Stomach (tissue), 8 donors: ENCODE measurements at regions not wholly inside any gene's neighbourhood (a gene's known extent, or its start where the extent isn't known, plus 50 kb on each side); places are given as distances from the start of the nearest gene placed in this dataset.

Experiments used
- DNase-seq, 2 donors: peaks; one replicate each; pipeline versions ENCODE4 v3.0.0 to v3.0.0-alpha.2; 2013 to 2019
- H3K27ac ChIP-seq, 5 donors: fragments of 200-600 bp in 4 of 5; sonication (generic) in 4 of 5; one replicate each; pipeline ENCODE4 v1.5.1; 2013 to 2019; ENCODE audit warnings: mild to moderate bottlenecking in 1 of 5, moderate library complexity in 1 of 5
- H3K27me3 ChIP-seq, 3 donors: fragments of 200-600 bp; sonication (generic); one replicate each; pipeline ENCODE4 v1.5.1; 2017 to 2019; ENCODE audit warnings: mixed run types in 1 of 3
- H3K36me3 ChIP-seq, 4 donors: fragments of 200-600 bp; sonication (generic); 1 replicate in 3 of 4; 2 replicates in 1 of 4; pipeline ENCODE4 v1.5.1; 2016 to 2019
- H3K4me1 ChIP-seq, 4 donors: fragments of 200-600 bp; sonication (generic); one replicate each; pipeline ENCODE4 v1.5.1; 2016 to 2019
- H3K4me3 ChIP-seq, 4 donors: fragments of 200-600 bp; sonication (generic) in 3 of 4; one replicate each; pipeline ENCODE4 v1.5.1; 2016 to 2019; ENCODE audit warnings: mild to moderate bottlenecking in 1 of 4
- H3K9me3 ChIP-seq, 4 donors: fragments of 200-600 bp; sonication (generic); one replicate each; pipeline ENCODE4 v1.5.1; 2016 to 2019
- EP300 ChIP-seq: sonication (generic); formaldehyde crosslinking; IDR thresholded peaks from one replicate; pipeline ENCODE4 v1.6.1; 2017; ENCODE audit warnings: antibody characterized with exemption
- POLR2A ChIP-seq, 4 donors: fragments of 450-650 bp; IDR thresholded peaks; one replicate each; pipeline ENCODE4 v1.6.1; 2016; ENCODE audit warnings: antibody characterized with exemption in 4 of 4, control low read depth in 2 of 4, mild to moderate bottlenecking in 1 of 4, moderate library complexity in 1 of 4
- POLR2AphosphoS5 ChIP-seq, 3 donors: sonication (generic); formaldehyde crosslinking; IDR thresholded peaks; one replicate each; pipeline ENCODE4 v1.6.1; 2016; ENCODE audit warnings: antibody characterized with exemption in 3 of 3
- WGBS, 5 donors: extraction: QIAGEN DNeasy Blood & Tissue Kit in 3 of 5; methylation state at CpG; one replicate each; pipeline versions ENCODE4 v1.1.5 to v1.1.7; 2013 to 2018; 5-methylcytosine and 5-hydroxymethylcytosine counted together
- intact Hi-C: fragments of 100-400 bp; cut with DNase I; formaldehyde crosslinking; loops from one replicate; pipeline ENCODE4 v1.15.1; 2023; ENCODE audit warnings: low total_unique reads
- TF ChIP-seq, protein P1 (sequence below), 7 experiments: fragments of 450-650 bp in 4 of 7; fragments of 200-600 bp in 3 of 7; sonication (generic) in 3 of 7; IDR thresholded peaks; one replicate each; pipeline ENCODE4 v1.5.1; 2016 to 2019; ENCODE audit warnings: antibody characterized with exemption in 7 of 7, control low read depth in 2 of 7, mild to moderate bottlenecking in 1 of 7
- donor health status: healthy with polysubstance abuse.
- donor health status: Bipolar disorder and iron deficiency.
- donor health status: healthy.

DNA sequence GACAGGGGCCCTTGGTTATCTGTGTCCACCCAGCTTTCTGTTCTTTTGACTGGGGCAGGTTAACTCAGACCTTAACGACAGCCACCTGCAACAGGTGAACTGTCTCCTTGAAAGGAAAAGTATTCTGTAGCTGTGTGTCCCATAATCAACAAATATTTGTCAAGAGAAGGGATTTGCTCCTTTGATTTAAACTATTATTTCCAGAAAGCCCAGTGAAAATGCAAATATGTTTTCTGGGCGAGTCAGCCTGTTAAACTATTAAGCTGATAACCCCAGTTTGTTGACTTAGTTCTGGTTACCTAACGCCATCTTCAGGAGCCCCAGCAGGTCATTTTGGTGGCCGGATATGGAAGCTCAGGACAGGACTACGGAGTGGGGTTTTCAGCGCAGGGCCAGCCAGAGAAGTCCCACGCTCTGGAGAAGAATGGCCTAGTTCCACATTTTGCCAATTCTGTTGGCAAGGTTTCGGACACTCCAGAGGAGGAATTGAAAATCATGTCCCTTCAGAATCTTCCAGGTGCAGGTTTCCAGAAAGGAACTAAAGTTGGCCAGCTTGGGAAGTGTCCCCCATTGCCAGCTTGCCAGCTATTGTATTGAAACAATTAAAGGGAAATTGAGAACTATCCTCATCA lies 54.5 kb downstream of the ADRA2A start:
- Histone ChIP-seq H3K9me3 (no peaks in the 10 kb centered on the region), H3K36me3 (no peaks in the 10 kb centered on the region), H3K27me3 (no peaks in the 10 kb centered on the region), H3K4me1 (peaks cover 4 to 25% (median 14%) of the 10 kb centered on the region in 4 donors), H3K4me3 (no peak overlapping the region), H3K27ac (peak overlapping the region in 4 of 5 donors; percentile 18 to 49 (median 28))
- intact Hi-C loops, result no loop called here
- DNase-seq, result peak in 1 of 2 donors; percentile 60
- peak in 1 of 3 donors; percentile 35 for TF ChIP-seq POLR2AphosphoS5 (IDR thresholded peaks at IDR 0.05)
- TF ChIP-seq, protein P1, sequence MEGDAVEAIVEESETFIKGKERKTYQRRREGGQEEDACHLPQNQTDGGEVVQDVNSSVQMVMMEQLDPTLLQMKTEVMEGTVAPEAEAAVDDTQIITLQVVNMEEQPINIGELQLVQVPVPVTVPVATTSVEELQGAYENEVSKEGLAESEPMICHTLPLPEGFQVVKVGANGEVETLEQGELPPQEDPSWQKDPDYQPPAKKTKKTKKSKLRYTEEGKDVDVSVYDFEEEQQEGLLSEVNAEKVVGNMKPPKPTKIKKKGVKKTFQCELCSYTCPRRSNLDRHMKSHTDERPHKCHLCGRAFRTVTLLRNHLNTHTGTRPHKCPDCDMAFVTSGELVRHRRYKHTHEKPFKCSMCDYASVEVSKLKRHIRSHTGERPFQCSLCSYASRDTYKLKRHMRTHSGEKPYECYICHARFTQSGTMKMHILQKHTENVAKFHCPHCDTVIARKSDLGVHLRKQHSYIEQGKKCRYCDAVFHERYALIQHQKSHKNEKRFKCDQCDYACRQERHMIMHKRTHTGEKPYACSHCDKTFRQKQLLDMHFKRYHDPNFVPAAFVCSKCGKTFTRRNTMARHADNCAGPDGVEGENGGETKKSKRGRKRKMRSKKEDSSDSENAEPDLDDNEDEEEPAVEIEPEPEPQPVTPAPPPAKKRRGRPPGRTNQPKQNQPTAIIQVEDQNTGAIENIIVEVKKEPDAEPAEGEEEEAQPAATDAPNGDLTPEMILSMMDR (IDR thresholded peaks at IDR 0.05), result peak in 1 of 7 experiments; percentile 4
- TF ChIP-seq POLR2A (IDR thresholded peaks at IDR 0.05), result no peak
- 27 to 50% (median 39%) methylated on average over 8 of the region's 8 CpGs for WGBS, 5 donors

DNA sequence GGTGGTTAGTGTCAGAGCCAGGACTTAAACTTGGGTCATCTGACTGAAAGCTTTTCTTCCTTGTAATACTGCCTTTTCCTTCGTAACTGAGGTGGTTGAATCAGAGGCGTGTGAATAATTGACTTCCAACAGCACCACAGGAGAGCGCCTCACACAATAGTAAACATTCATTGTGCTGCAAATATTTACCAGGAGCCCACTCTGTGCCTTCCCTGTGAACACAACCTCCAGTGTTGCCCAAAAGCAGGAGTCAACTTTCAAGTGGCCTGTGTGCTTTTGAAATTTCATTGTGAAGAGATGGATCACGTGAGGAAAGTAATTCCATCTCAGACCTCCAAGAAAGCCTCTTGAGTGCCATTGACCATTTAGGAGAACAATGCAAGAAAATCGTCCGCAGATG lies 60.2 kb downstream of the ADRA2A start:
- no peak for DNase-seq
- TF ChIP-seq POLR2A (IDR thresholded peaks at IDR 0.05) (no peak), POLR2AphosphoS5 (IDR thresholded peaks at IDR 0.05) (no peak), EP300 (no peak)
- TF ChIP-seq, protein P1 (IDR thresholded peaks at IDR 0.05), result no peak

DNA sequence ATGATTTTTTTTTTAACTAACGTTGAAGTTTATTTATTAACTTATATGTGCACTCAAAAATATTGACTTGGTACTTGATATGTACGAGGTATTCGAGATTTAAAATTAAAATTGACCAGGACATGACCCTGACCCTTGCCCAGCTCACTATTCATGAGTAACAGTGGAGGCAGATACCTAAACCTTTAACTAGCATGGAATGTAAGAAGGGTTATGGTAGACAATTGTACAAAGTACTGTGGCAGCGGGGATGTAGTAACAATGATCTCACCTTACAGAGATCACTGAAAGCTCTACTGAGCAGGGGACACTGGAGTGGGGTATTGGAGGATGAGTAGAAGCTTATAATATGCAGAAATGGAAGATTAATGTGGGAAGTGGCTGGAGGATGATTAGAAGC lies 60.8 kb downstream of the ADRA2A start:
- intact Hi-C loops, result no loop called here
- WGBS, 5 donors, result 27 to 43% (median 33%) methylated on average over 4 of the region's 4 CpGs
- H3K27ac ChIP-seq, result no peak overlapping the region

More for the DNA sequence above, 60.2 kb downstream of the ADRA2A start:
- Histone ChIP-seq H3K27ac (no peak overlapping the region), H3K4me1 (peaks cover 0 to 16% (median 0%) of the 10 kb centered on the region in 4 donors), H3K4me3 (no peak overlapping the region), H3K27me3 (peaks cover 0 to 11% (median 0%) of the 10 kb centered on the region in 3 donors), H3K9me3 (no peaks in the 10 kb centered on the region), H3K36me3 (no peaks in the 10 kb centered on the region)
- intact Hi-C loops, result no loop called here
- 40 to 60% (median 44%) methylated on average over 6 of the region's 6 CpGs for WGBS, 5 donors

DNA sequence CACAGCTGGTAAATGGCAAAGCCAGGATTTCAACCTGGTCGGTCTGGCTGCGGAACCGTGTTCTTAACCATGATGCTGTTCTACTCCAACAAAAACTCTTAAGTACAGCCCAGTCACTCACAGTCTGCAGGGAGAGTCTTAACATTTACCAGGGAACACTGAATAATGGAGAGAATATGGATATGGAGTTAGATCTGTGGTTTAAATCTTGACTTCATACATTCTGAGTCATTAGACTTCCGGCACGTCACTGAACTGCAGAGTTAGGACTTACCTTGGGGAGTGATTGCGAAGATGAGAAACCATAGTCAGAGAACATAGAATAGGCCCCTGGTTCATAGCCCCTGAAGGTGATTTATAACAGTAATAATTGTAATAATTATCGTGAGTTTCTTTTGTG lies 61.7 kb downstream of the ADRA2A start:
- Histone ChIP-seq H3K4me3 (no peak overlapping the region), H3K4me1 (peaks cover 0 to 16% (median 0%) of the 10 kb centered on the region in 4 donors), H3K9me3 (no peaks in the 10 kb centered on the region), H3K27me3 (peaks cover 0 to 14% (median 0%) of the 10 kb centered on the region in 3 donors), H3K27ac (no peak overlapping the region), H3K36me3 (no peaks in the 10 kb centered on the region)
- no peak for TF ChIP-seq EP300
- TF ChIP-seq, protein P1 (IDR thresholded peaks at IDR 0.05), result no peak
- no peak for TF ChIP-seq POLR2A (IDR thresholded peaks at IDR 0.05)
- no peak for TF ChIP-seq POLR2AphosphoS5 (IDR thresholded peaks at IDR 0.05)
- intact Hi-C loops, result no loop called here
- 92 to 98% (median 94%) methylated on average over 7 of the region's 7 CpGs for WGBS, 5 donors
- DNase-seq, result no peak

More for the DNA sequence above, 60.8 kb downstream of the ADRA2A start:
- peaks cover 0 to 14% (median 0%) of the 10 kb centered on the region in 3 donors for H3K27me3 ChIP-seq
- no peak for DNase-seq
- no peaks in the 10 kb centered on the region for H3K9me3 ChIP-seq
- H3K4me1 ChIP-seq, result peaks cover 0 to 16% (median 0%) of the 10 kb centered on the region in 4 donors
- no peaks in the 10 kb centered on the region for H3K36me3 ChIP-seq
- H3K4me3 ChIP-seq, result no peak overlapping the region
- TF ChIP-seq, protein P1 (IDR thresholded peaks at IDR 0.05), result no peak
- TF ChIP-seq POLR2AphosphoS5 (IDR thresholded peaks at IDR 0.05), result no peak
- no peak for TF ChIP-seq POLR2A (IDR thresholded peaks at IDR 0.05)
- TF ChIP-seq EP300, result no peak
